Liver (tissue), 8 donors: ENCODE measurements at regions not wholly inside any gene's neighbourhood (a gene's known extent, or its start where the extent isn't known, plus 50 kb on each side); places are given as distances from the start of the nearest gene placed in this dataset.

Experiments used
- DNase-seq: peaks from one replicate; pipeline ENCODE4 v3.0.0-alpha.2; 2017; ENCODE audit warnings: low spot score
- H3K27ac ChIP-seq, 2 donors: one replicate each; pipeline ENCODE4 v1.7.0; 2013; ENCODE audit warnings: inconsistent platforms in 2 of 2, low read length in 2 of 2, control low read depth in 1 of 2, low read depth in 1 of 2, mild to moderate bottlenecking in 1 of 2
- H3K27me3 ChIP-seq, 4 donors: one replicate each; pipeline versions ENCODE4 v1.6.1 to v1.7.0; 2013; ENCODE audit warnings: low read length in 3 of 4, inconsistent platforms in 1 of 4, mild to moderate bottlenecking in 1 of 4, moderate library complexity in 1 of 4; ENCODE audit not compliant: control insufficient read depth in 4 of 4, insufficient read depth in 4 of 4
- H3K36me3 ChIP-seq, 4 donors: one replicate each; pipeline versions ENCODE4 v1.6.1 to v1.7.0; 2013; ENCODE audit warnings: low read length in 3 of 4, mild to moderate bottlenecking in 3 of 4, low read depth in 1 of 4, moderate library complexity in 1 of 4; ENCODE audit not compliant: control insufficient read depth in 4 of 4, insufficient read depth in 3 of 4
- H3K4me1 ChIP-seq, 4 donors: one replicate each; pipeline versions ENCODE4 v1.6.1 to v1.7.0; 2013; ENCODE audit warnings: low read length in 3 of 4, mild to moderate bottlenecking in 3 of 4, moderate library complexity in 1 of 4; ENCODE audit not compliant: control insufficient read depth in 4 of 4, insufficient read depth in 4 of 4
- H3K4me3 ChIP-seq, 3 donors: one replicate each; pipeline versions ENCODE4 v1.6.1 to v1.7.0; 2013; ENCODE audit warnings: low read length in 3 of 3, control low read depth in 1 of 3, low read depth in 1 of 3, mild to moderate bottlenecking in 1 of 3
- H3K9ac ChIP-seq, 2 donors: one replicate each; pipeline ENCODE4 v1.7.0; 2013; ENCODE audit warnings: low read length in 2 of 2, mild to moderate bottlenecking in 2 of 2, moderate library complexity in 2 of 2, control low read depth in 1 of 2, low read depth in 1 of 2
- H3K9me3 ChIP-seq, 4 donors: one replicate each; pipeline versions ENCODE4 v1.6.1 to v1.7.0; 2013; ENCODE audit warnings: low read length in 3 of 4; ENCODE audit not compliant: control insufficient read depth in 4 of 4
- ATF3 ChIP-seq: IDR thresholded peaks from 2 replicates; pipeline ENCODE4 v1.6.1; 2016; ENCODE audit warnings: antibody characterized with exemption
- CTCF ChIP-seq: fragments of 150-350 bp; IDR thresholded peaks from 2 replicates; pipeline ENCODE4 v1.5.1; 2017; ENCODE audit warnings: improper control_type of control experiment, low read depth, low read length; ENCODE audit not compliant: missing input control
- EGR1 ChIP-seq, 2 donors: IDR thresholded peaks; 2 replicates each; pipeline ENCODE4 v1.6.1; 2016 to 2018; ENCODE audit warnings: antibody characterized with exemption in 2 of 2, low read depth in 2 of 2
- FOXA1 ChIP-seq: IDR thresholded peaks from 2 replicates; pipeline ENCODE4 v1.6.1; 2016; ENCODE audit warnings: antibody characterized with exemption
- FOXA2 ChIP-seq: IDR thresholded peaks from 2 replicates; pipeline ENCODE4 v1.6.1; 2016; ENCODE audit warnings: antibody characterized with exemption
- GABPA ChIP-seq, 2 donors: IDR thresholded peaks in 1 of 2; conservative IDR thresholded peaks in 1 of 2; 2 replicates each; pipeline ENCODE4 v1.6.1; 2016; ENCODE audit warnings: antibody characterized with exemption in 2 of 2, mild to moderate bottlenecking in 1 of 2, moderate library complexity in 1 of 2
- HNF4G ChIP-seq: IDR thresholded peaks from 2 replicates; pipeline ENCODE4 v1.6.1; 2016; ENCODE audit warnings: antibody characterized with exemption
- JUND ChIP-seq, 2 donors: IDR thresholded peaks; 2 replicates each; pipeline ENCODE4 v1.6.1; 2016; ENCODE audit warnings: antibody characterized with exemption in 2 of 2
- MAX ChIP-seq: IDR thresholded peaks from 2 replicates; pipeline ENCODE4 v1.6.1; 2016; ENCODE audit warnings: antibody characterized with exemption
- NR2F2 ChIP-seq: IDR thresholded peaks from 2 replicates; pipeline ENCODE4 v1.6.1; 2016; ENCODE audit warnings: antibody characterized with exemption
- RAD21 ChIP-seq, 2 donors: IDR thresholded peaks; 2 replicates each; pipeline ENCODE4 v1.6.1; 2016; ENCODE audit warnings: antibody characterized with exemption in 2 of 2, mild to moderate bottlenecking in 2 of 2
- REST ChIP-seq: IDR thresholded peaks from 2 replicates; pipeline ENCODE4 v1.6.1; 2016; ENCODE audit warnings: antibody characterized with exemption, mild to moderate bottlenecking
- SP1 ChIP-seq: IDR thresholded peaks from 2 replicates; pipeline ENCODE4 v1.6.1; 2018; ENCODE audit warnings: antibody characterized with exemption, mild to moderate bottlenecking
- TAF1 ChIP-seq: conservative IDR thresholded peaks from 2 replicates; pipeline ENCODE4 v1.6.1; 2016; ENCODE audit warnings: antibody characterized with exemption, mild to moderate bottlenecking
- YY1 ChIP-seq: IDR thresholded peaks from 2 replicates; pipeline ENCODE4 v1.6.1; 2016; ENCODE audit warnings: antibody characterized with exemption, mild to moderate bottlenecking
- ZBTB33 ChIP-seq: IDR thresholded peaks from 2 replicates; pipeline ENCODE4 v1.6.1; 2016; ENCODE audit warnings: antibody characterized with exemption
- WGBS: extraction: QIAGEN DNeasy Blood & Tissue Kit; methylation state at CpG from one replicate; pipeline ENCODE4 v1.1.7; 2013; 5-methylcytosine and 5-hydroxymethylcytosine counted together
- donor health status: healthy.
- donor health status: healthy.
- donor health status: healthy.
- donor health status: healthy.
- donor health status: healthy.

- no peak for TF ChIP-seq FOXA2
- TF ChIP-seq ZBTB33, result no peak
- TF ChIP-seq GABPA (IDR thresholded peaks at IDR 0.05 in 1 of 2, conservative IDR thresholded peaks at IDR 0.05 in 1 of 2), result no peak
- TF ChIP-seq HNF4G, result no peak
These were observed 320.2 kb downstream of the TLE1 start (continued) for GRCh38 chr9:81369121-81369520.

GRCh38 chr9:81363916-81364480 lies 325.3 kb downstream of the TLE1 start:
- TF ChIP-seq MAX, result no peak
- Histone ChIP-seq H3K9ac (no peak overlapping the region), H3K4me1 (no peaks in the 10 kb centered on the region), H3K27ac (no peak overlapping the region), H3K4me3 (no peak overlapping the region), H3K27me3 (no peaks in the 10 kb centered on the region), H3K36me3 (no peaks in the 10 kb centered on the region), H3K9me3 (no peaks in the 10 kb centered on the region)
- no peak for DNase-seq
- 93% methylated on average over 6 of the region's 6 CpGs for WGBS

GRCh38 chr9:81361296-81361695 lies 328.1 kb downstream of the TLE1 start:
- Histone ChIP-seq H3K9ac (no peak overlapping the region), H3K9me3 (no peaks in the 10 kb centered on the region), H3K4me3 (no peak overlapping the region), H3K27ac (no peak overlapping the region), H3K36me3 (no peaks in the 10 kb centered on the region), H3K4me1 (no peaks in the 10 kb centered on the region), H3K27me3 (no peaks in the 10 kb centered on the region)
- no peak for TF ChIP-seq FOXA1
- TF ChIP-seq REST, result no peak
- TF ChIP-seq ATF3, result no peak
- TF ChIP-seq JUND (IDR thresholded peaks at IDR 0.05), result no peak
- no peak for TF ChIP-seq EGR1 (IDR thresholded peaks at IDR 0.05; ENCODE audit: low read depth in 2 of 2)
- DNase-seq, result no peak
- 86% methylated on average over 2 of the region's 2 CpGs for WGBS

- no peak overlapping the region for H3K4me3 ChIP-seq
- H3K9ac ChIP-seq, result no peak overlapping the region
- H3K36me3 ChIP-seq, result no peaks in the 10 kb centered on the region
- no peaks in the 10 kb centered on the region for H3K27me3 ChIP-seq
- no peak for DNase-seq
- no peak overlapping the region for H3K27ac ChIP-seq
- WGBS, result 91% methylated on average over 2 of the region's 2 CpGs
- no peaks in the 10 kb centered on the region for H3K4me1 ChIP-seq
- no peaks in the 10 kb centered on the region for H3K9me3 ChIP-seq
- TF ChIP-seq NR2F2, result no peak
- TF ChIP-seq SP1, result no peak
- no peak for TF ChIP-seq MAX
- no peak for TF ChIP-seq TAF1
- TF ChIP-seq YY1, result no peak
- TF ChIP-seq CTCF, result no peak
- no peak for TF ChIP-seq ATF3
- no peak for TF ChIP-seq FOXA1
- TF ChIP-seq RAD21 (IDR thresholded peaks at IDR 0.05), result no peak
- no peak for TF ChIP-seq HNF4G
- TF ChIP-seq ZBTB33, result no peak
These were observed 338.2 kb downstream of the TLE1 start for GRCh38 chr9:81351166-81351565.
